H9 (cell line): ENCODE measurements at regions not wholly inside any gene's neighbourhood (a gene's known extent, or its start where the extent isn't known, plus 50 kb on each side); places are given as distances from the start of the nearest gene placed in this dataset.

Experiments
- DNase-seq: peaks from one replicate; pipeline ENCODE4 v3.0.0-alpha.2; 2017
- H2AFZ ChIP-seq: one replicate; pipeline ENCODE4 v1.6.1; 2013; ENCODE audit warnings: mild to moderate bottlenecking, low read length, control low read depth, moderate library complexity
- H2AK5ac ChIP-seq: 2 replicates; pipeline ENCODE4 v1.6.1; 2013; ENCODE audit warnings: low read length, control low read depth, mixed read lengths; ENCODE audit not compliant: insufficient read length
- H2BK120ac ChIP-seq: one replicate; pipeline ENCODE4 v1.6.1; 2013; ENCODE audit warnings: low read depth, mild to moderate bottlenecking, low read length, control low read depth, inconsistent platforms; ENCODE audit not compliant: poor library complexity, severe bottlenecking
- H2BK12ac ChIP-seq: 2 replicates; pipeline ENCODE4 v1.6.1; 2013; ENCODE audit warnings: low read length, control low read depth, mixed read lengths, low read depth; ENCODE audit not compliant: insufficient read length
- H2BK15ac ChIP-seq: 2 replicates; pipeline ENCODE4 v1.6.1; 2013; ENCODE audit warnings: low read depth, low read length, control low read depth
- H2BK20ac ChIP-seq: one replicate; pipeline ENCODE4 v1.6.1; 2013; ENCODE audit warnings: low read depth, mild to moderate bottlenecking, low read length, control low read depth, inconsistent platforms; ENCODE audit not compliant: poor library complexity, severe bottlenecking
- H2BK5ac ChIP-seq: 2 replicates; pipeline ENCODE4 v1.6.1; 2013; ENCODE audit warnings: low read length, control low read depth, mixed read lengths; ENCODE audit not compliant: insufficient read length
- H3K14ac ChIP-seq: 2 replicates; pipeline ENCODE4 v1.6.1; 2013; ENCODE audit warnings: low read length, control low read depth; ENCODE audit not compliant: insufficient read depth
- H3K18ac ChIP-seq: 2 replicates; pipeline ENCODE4 v1.6.1; 2013; ENCODE audit warnings: low read depth, mild to moderate bottlenecking, mixed read lengths, low read length, control low read depth; ENCODE audit not compliant: insufficient read length
- H3K23ac ChIP-seq: 2 replicates; pipeline ENCODE4 v1.6.1; 2013; ENCODE audit warnings: low read length, control low read depth, mixed read lengths, low read depth; ENCODE audit not compliant: insufficient read length
- H3K23me2 ChIP-seq: 2 replicates; pipeline ENCODE4 v1.6.1; 2013; ENCODE audit warnings: low read depth, mild to moderate bottlenecking, mixed read lengths, low read length, control low read depth; ENCODE audit not compliant: insufficient read length, poor library complexity, severe bottlenecking
- H3K27ac ChIP-seq: 2 replicates; pipeline ENCODE4 v1.5.1; 2013; ENCODE audit warnings: low read length, control low read depth, mixed read lengths, low read depth; ENCODE audit not compliant: insufficient read length
- H3K27me3 ChIP-seq: 2 replicates; pipeline ENCODE4 v1.6.1; 2013; ENCODE audit warnings: low read length, control low read depth, inconsistent platforms; ENCODE audit not compliant: insufficient read depth
- H3K4ac ChIP-seq: 2 replicates; pipeline ENCODE4 v1.6.1; 2013; ENCODE audit warnings: low read depth, mild to moderate bottlenecking, control low read depth, inconsistent platforms, low read length, moderate library complexity
- H3K4me1 ChIP-seq: 2 replicates; pipeline ENCODE4 v1.6.1; 2013; ENCODE audit warnings: low read length, control low read depth, inconsistent platforms; ENCODE audit not compliant: insufficient read depth
- H3K4me2 ChIP-seq: 2 replicates; pipeline ENCODE4 v1.6.1; 2013; ENCODE audit warnings: low read length, control low read depth, mixed read lengths; ENCODE audit not compliant: insufficient read length, insufficient read depth
- H3K56ac ChIP-seq: 2 replicates; pipeline ENCODE4 v1.6.1; 2013; ENCODE audit warnings: low read depth, mild to moderate bottlenecking, mixed read lengths, low read length, control low read depth; ENCODE audit not compliant: insufficient read length
- H3K79me1 ChIP-seq: 2 replicates; pipeline ENCODE4 v1.6.1; 2013; ENCODE audit warnings: low read depth, mild to moderate bottlenecking, moderate library complexity, low read length, control low read depth, inconsistent platforms; ENCODE audit not compliant: insufficient read depth, poor library complexity, severe bottlenecking
- H3K79me2 ChIP-seq: 2 replicates; pipeline ENCODE4 v1.6.1; 2013; ENCODE audit warnings: low read length, control low read depth, inconsistent platforms; ENCODE audit not compliant: insufficient read depth
- H3K9ac ChIP-seq: 2 replicates; pipeline ENCODE4 v1.6.1; 2013; ENCODE audit warnings: low read length, control low read depth, mixed read lengths; ENCODE audit not compliant: insufficient read length; ENCODE audit errors: extremely low read depth
- H3K9me3 ChIP-seq: one replicate; pipeline ENCODE4 v1.6.1; 2013; ENCODE audit warnings: low read depth, low read length, inconsistent platforms; ENCODE audit not compliant: control insufficient read depth
- H3T11ph ChIP-seq: one replicate; pipeline ENCODE4 v1.6.1; 2013; ENCODE audit warnings: mild to moderate bottlenecking, low read length, control low read depth, inconsistent platforms
- H4K20me1 ChIP-seq: one replicate; pipeline ENCODE4 v1.6.1; 2013; ENCODE audit not compliant: control insufficient read depth, insufficient read length, insufficient read depth
- H4K5ac ChIP-seq: 2 replicates; pipeline ENCODE4 v1.6.1; 2013; ENCODE audit warnings: low read depth, mild to moderate bottlenecking, mixed read lengths, low read length, control low read depth; ENCODE audit not compliant: insufficient read length
- H4K8ac ChIP-seq: replicated peaks from 2 replicates; pipeline ENCODE4 v1.6.1; 2013; ENCODE audit warnings: low read length, control low read depth, mixed read lengths, low read depth; ENCODE audit not compliant: insufficient read length
- H4K91ac ChIP-seq: 2 replicates; pipeline ENCODE4 v1.6.1; 2013; ENCODE audit warnings: low read depth, mild to moderate bottlenecking, moderate library complexity, mixed read lengths, low read length, control low read depth; ENCODE audit not compliant: insufficient read length
- H3K27ac Mint-ChIP-seq, 3 experiments: 2 replicates in 2 of 3; 3 replicates in 1 of 3; pipeline ENCODE4 v1.8.0; 2020 to 2021; ENCODE audit warnings: mixed read lengths in 3 of 3, mild to moderate bottlenecking in 1 of 3, moderate library complexity in 1 of 3
- H3K27me3 Mint-ChIP-seq: 2 replicates; pipeline ENCODE4 v1.8.0; 2021; ENCODE audit warnings: low read depth, mild to moderate bottlenecking, moderate library complexity, mixed read lengths
- H3K36me3 Mint-ChIP-seq, 3 experiments: 2 replicates in 2 of 3; 3 replicates in 1 of 3; pipeline ENCODE4 v1.8.0; 2020 to 2021; ENCODE audit warnings: low read depth in 3 of 3, mixed read lengths in 3 of 3; ENCODE audit not compliant: insufficient read depth in 1 of 3
- H3K4me1 Mint-ChIP-seq, 2 experiments: 2 replicates each; pipeline ENCODE4 v1.8.0; 2020; ENCODE audit warnings: mixed read lengths in 2 of 2
- H3K4me3 Mint-ChIP-seq, 2 experiments: 2 replicates in 1 of 2; 3 replicates in 1 of 2; pipeline ENCODE4 v1.8.0; 2020 to 2021; ENCODE audit warnings: mild to moderate bottlenecking in 2 of 2, mixed read lengths in 2 of 2, moderate library complexity in 1 of 2
- H3K9me3 Mint-ChIP-seq, 2 experiments: 2 replicates in 1 of 2; 3 replicates in 1 of 2; pipeline ENCODE4 v1.8.0; 2020; ENCODE audit warnings: mild to moderate bottlenecking in 2 of 2, mixed read lengths in 2 of 2, moderate library complexity in 1 of 2
- CTCF ChIP-seq: fragments of 200-600 bp; sonication (generic); conservative IDR thresholded peaks from 3 replicates; pipeline ENCODE4 v1.8.0; 2021; ENCODE audit warnings: antibody characterized with exemption, mild to moderate bottlenecking
- WGBS: extraction: QIAGEN DNeasy Blood & Tissue Kit; methylation state at CpG from one replicate; pipeline ENCODE4 v1.1.7; 2013; ENCODE audit warnings: missing lambda C conversion rate, low lambda C conversion rate, mixed read lengths; ENCODE audit not compliant: insufficient read length; ENCODE audit errors: extremely low coverage; 5-methylcytosine and 5-hydroxymethylcytosine counted together

GRCh38 chr17:62161405-62162148 is 96.5 kb upstream of the MED13 start:
- no peak overlapping the region for H3K4me2 ChIP-seq
- no peaks in the 10 kb centered on the region for H3K23me2 ChIP-seq
- no peak overlapping the region for H3K27ac Mint-ChIP-seq
- no peaks in the 10 kb centered on the region for H3K4me1 Mint-ChIP-seq
- H2BK120ac ChIP-seq: no peak overlapping the region
- no peak overlapping the region for H3K56ac ChIP-seq
- H3K9ac ChIP-seq: no peak overlapping the region
- H4K91ac ChIP-seq: no peak overlapping the region
- H3K36me3 Mint-ChIP-seq: no peaks in the 10 kb centered on the region
- H3K79me2 ChIP-seq: no peaks in the 10 kb centered on the region
- H2BK15ac ChIP-seq: no peak overlapping the region
- no peak overlapping the region for H2BK12ac ChIP-seq
- no peak overlapping the region for H2BK20ac ChIP-seq
- no peak overlapping the region for H2BK5ac ChIP-seq
- WGBS: no CpG with 5 or more reads among the region's 6 CpGs
- no peaks in the 10 kb centered on the region for H3K27me3 Mint-ChIP-seq
- no peak for DNase-seq
- no peak overlapping the region for H4K5ac ChIP-seq
- TF ChIP-seq CTCF: no peak
- no peak overlapping the region for H2AK5ac ChIP-seq
- H3K14ac ChIP-seq: no peak overlapping the region
- no peaks in the 10 kb centered on the region for H4K20me1 ChIP-seq
- H3K18ac ChIP-seq: no peak overlapping the region
- H3K23ac ChIP-seq: no peak overlapping the region
- no peak overlapping the region for H3K27ac ChIP-seq
- no peaks in the 10 kb centered on the region for H3K27me3 ChIP-seq
- no peak overlapping the region for H4K8ac ChIP-seq
- no peaks in the 10 kb centered on the region for H3K79me1 ChIP-seq
- H3K9me3 ChIP-seq: no peaks in the 10 kb centered on the region
- no peaks in the 10 kb centered on the region for H3K9me3 Mint-ChIP-seq
- no peak overlapping the region; a peak in 1 of 5 replicates for H3K4me3 Mint-ChIP-seq
- H2AFZ ChIP-seq: no peak overlapping the region
- H3T11ph ChIP-seq: no peak overlapping the region
- no peaks in the 10 kb centered on the region for H3K4me1 ChIP-seq
- H3K4ac ChIP-seq: no peak overlapping the region
